IMR-90 (cell line): ENCODE measurements at regions not wholly inside any gene's neighbourhood (a gene's known extent, or its start where the extent isn't known, plus 50 kb on each side); places are given as distances from the start of the nearest gene placed in this dataset.

Experiments used
- ATAC-seq: fragments of 200-7000 bp; cut with Tn5 transposase; 2 replicates; pipeline ENCODE4 v1.9.1; 2020; ENCODE audit warnings: low read depth, mild to moderate bottlenecking, moderate library complexity
- BruUV-seq: library from RNA; stranded (reverse); fragments of 400-500 nt; replicated peaks from 2 replicates; lab custom pipeline; 2021; lab: Mats Ljungman, UMichigan
- CTCF ChIA-PET: fragments of 300-600 bp; formaldehyde crosslinking; extraction: SDS; loops from one replicate; lab custom pipeline; 2021; ENCODE audit warnings: antibody characterized with exemption; lab: Yijun Ruan, JAX
- POLR2A ChIA-PET: fragments of 300-600 bp; sonication (Branson Sonifier 250); formaldehyde crosslinking; loops from one replicate; lab custom pipeline; 2022; ENCODE audit warnings: antibody characterized with exemption; ENCODE audit not compliant: unreplicated experiment; lab: Charles Lee
- DNase-seq: peaks from one replicate; pipeline ENCODE4 v3.0.0; 2013
- H2AFZ ChIP-seq: replicated peaks from 2 replicates; pipeline ENCODE3; 2013; ENCODE audit warnings: low read length, mild to moderate bottlenecking; ENCODE audit not compliant: poor library complexity
- H2AK5ac ChIP-seq: 2 replicates; pipeline ENCODE4 v1.6.1; 2013; ENCODE audit warnings: low read depth, low read length, inconsistent platforms
- H2AK9ac ChIP-seq: replicated peaks from 2 replicates; pipeline ENCODE3; 2013; ENCODE audit warnings: mild to moderate bottlenecking, low read depth, low read length, moderate library complexity; ENCODE audit not compliant: poor library complexity
- H2BK120ac ChIP-seq: 2 replicates; pipeline ENCODE4 v1.6.1; 2013; ENCODE audit warnings: low read depth, low read length, inconsistent platforms
- H2BK15ac ChIP-seq: 3 replicates; pipeline ENCODE4 v1.6.1; 2013; ENCODE audit warnings: low read depth, low read length, inconsistent platforms
- H2BK20ac ChIP-seq: 2 replicates; pipeline ENCODE4 v1.6.1; 2013; ENCODE audit warnings: low read depth, mild to moderate bottlenecking, inconsistent platforms, low read length, moderate library complexity
- H2BK5ac ChIP-seq: 2 replicates; pipeline ENCODE4 v1.6.1; 2013; ENCODE audit warnings: mild to moderate bottlenecking, low read depth, low read length, inconsistent platforms; ENCODE audit not compliant: poor library complexity, severe bottlenecking
- H3K14ac ChIP-seq: replicated peaks from 2 replicates; pipeline ENCODE4 v1.6.1; 2013; ENCODE audit warnings: low read depth, low read length, inconsistent platforms
- H3K18ac ChIP-seq: 2 replicates; pipeline ENCODE4 v1.6.1; 2013; ENCODE audit warnings: low read depth, low read length, control low read depth
- H3K23ac ChIP-seq: 2 replicates; pipeline ENCODE4 v1.6.1; 2013; ENCODE audit warnings: low read depth, low read length, inconsistent platforms
- H3K27ac ChIP-seq: 2 replicates; pipeline ENCODE4 v1.5.1; 2013; ENCODE audit warnings: mild to moderate bottlenecking, control low read depth, low read length; ENCODE audit not compliant: insufficient read depth
- H3K27me3 ChIP-seq: 2 replicates; pipeline ENCODE4 v1.6.1; 2013; ENCODE audit warnings: low read length; ENCODE audit not compliant: control insufficient read depth, insufficient read depth
- H3K36me3 ChIP-seq: 2 replicates; pipeline ENCODE4 v1.6.1; 2013; ENCODE audit warnings: low read length, mixed read lengths; ENCODE audit not compliant: control insufficient read depth, insufficient read depth
- H3K4ac ChIP-seq: 2 replicates; pipeline ENCODE4 v1.6.1; 2013; ENCODE audit warnings: low read depth, low read length, inconsistent platforms
- H3K4me1 ChIP-seq: 2 replicates; pipeline ENCODE4 v1.6.1; 2013; ENCODE audit warnings: low read length, mixed read lengths; ENCODE audit not compliant: control insufficient read depth, insufficient read depth
- H3K4me2 ChIP-seq: 2 replicates; pipeline ENCODE4 v1.6.1; 2013; ENCODE audit warnings: low read depth, mild to moderate bottlenecking, control low read depth, low read length, moderate library complexity
- H3K4me3 ChIP-seq: 2 replicates; pipeline ENCODE4 v1.5.1; 2013; ENCODE audit warnings: low read depth, mild to moderate bottlenecking, control low read depth, low read length, moderate library complexity; ENCODE audit not compliant: insufficient read depth
- H3K56ac ChIP-seq: 2 replicates; pipeline ENCODE4 v1.6.1; 2013; ENCODE audit warnings: low read length, inconsistent platforms; ENCODE audit not compliant: insufficient read depth; ENCODE audit errors: extremely low read depth
- H3K79me1 ChIP-seq, 2 experiments: 2 replicates each; pipeline ENCODE4 v1.6.1; 2013; ENCODE audit warnings: low read length in 2 of 2, inconsistent platforms in 1 of 2, low read depth in 1 of 2
- H3K9ac ChIP-seq: 2 replicates; pipeline ENCODE4 v1.6.1; 2013; ENCODE audit warnings: low read depth, low read length, control low read depth
- H3K9me1 ChIP-seq: 2 replicates; pipeline ENCODE4 v1.6.1; 2013; ENCODE audit warnings: low read length, inconsistent platforms; ENCODE audit not compliant: insufficient read depth
- H3K9me3 ChIP-seq: 2 replicates; pipeline ENCODE4 v1.6.1; 2013; ENCODE audit warnings: low read length; ENCODE audit not compliant: control insufficient read depth, insufficient read depth
- H4K20me1 ChIP-seq: 2 replicates; pipeline ENCODE4 v1.6.1; 2013; ENCODE audit warnings: low read length, inconsistent platforms; ENCODE audit not compliant: insufficient read depth
- H4K5ac ChIP-seq: 2 replicates; pipeline ENCODE4 v1.6.1; 2013; ENCODE audit warnings: mild to moderate bottlenecking, low read depth, low read length, control low read depth
- H4K8ac ChIP-seq, 2 experiments: 2 replicates each; pipeline ENCODE4 v1.6.1; 2013; ENCODE audit warnings: low read depth in 2 of 2, low read length in 2 of 2, control low read depth in 1 of 2, inconsistent platforms in 1 of 2
- H4K91ac ChIP-seq: 2 replicates; pipeline ENCODE4 v1.6.1; 2013; ENCODE audit warnings: low read depth, low read length, inconsistent platforms; ENCODE audit not compliant: insufficient read depth
- BHLHE40 ChIP-seq: fragments of 150-350 bp; IDR thresholded peaks from 2 replicates; pipeline ENCODE4 v1.6.1; 2016; ENCODE audit warnings: mild to moderate bottlenecking, low read depth, low read length
- CEBPB ChIP-seq: IDR thresholded peaks from 2 replicates; pipeline ENCODE4 v1.6.1; 2012; ENCODE audit warnings: low read depth, low read length, improper control_type of control experiment
- MAFK ChIP-seq: IDR thresholded peaks from 2 replicates; pipeline ENCODE4 v1.6.1; 2012; ENCODE audit warnings: low read depth, low read length, improper control_type of control experiment
- MAZ ChIP-seq: IDR thresholded peaks from 2 replicates; pipeline ENCODE4 v1.6.1; 2012; ENCODE audit warnings: low read depth, mild to moderate bottlenecking, low read length, improper control_type of control experiment, moderate library complexity, borderline replicate concordance
- RFX5 ChIP-seq: IDR thresholded peaks from 2 replicates; pipeline ENCODE4 v1.8.0; 2012; ENCODE audit warnings: low read depth, mild to moderate bottlenecking, low read length, moderate library complexity
- SMC3 ChIP-seq: fragments of 150-350 bp; IDR thresholded peaks from 2 replicates; pipeline ENCODE4 v1.6.1; 2016; ENCODE audit warnings: low read depth, mild to moderate bottlenecking, antibody characterized with exemption, low read length, moderate library complexity
- WGBS, 2 experiments: methylation state at CpG; one replicate each; pipeline versions ENCODE4 v1.1.5 to v1.1.7; 2013; ENCODE audit warnings: missing lambda C conversion rate in 2 of 2; ENCODE audit not compliant: insufficient read length in 1 of 2; ENCODE audit errors: extremely low coverage in 2 of 2; 5-methylcytosine and 5-hydroxymethylcytosine counted together
- dilution Hi-C: fragments of 300-500 bp; cut with HindIII; formaldehyde crosslinking; loops from one replicate; pipeline ENCODE4 v1.14.3; 2018; ENCODE audit warnings: low sequenced_read_pairs; ENCODE audit not compliant: unreplicated experiment
- in situ Hi-C: fragments of 300-500 bp; cut with MboI; formaldehyde crosslinking; loops from 3 replicates; pipeline ENCODE4 v1.14.3; 2019; ENCODE audit warnings: low sequenced_read_pairs, inconsistent platforms, mixed read lengths
- intact Hi-C: fragments of 100-400 bp; cut with micrococcal nuclease; formaldehyde crosslinking; loops from 2 replicates; pipeline ENCODE4 v1.10.0; 2022
- TF ChIP-seq, protein P1 (sequence below): fragments of 150-350 bp; IDR thresholded peaks from 2 replicates; pipeline ENCODE4 v1.6.1; 2017; ENCODE audit warnings: mild to moderate bottlenecking, antibody characterized with exemption, low read length, low read depth
- TF ChIP-seq, protein P2 (sequence below): conservative IDR thresholded peaks from 2 replicates; pipeline ENCODE4 v1.5.1; 2012; ENCODE audit warnings: mild to moderate bottlenecking, low read depth, low read length, improper control_type of control experiment
- TF ChIP-seq, protein P3 (sequence below): fragments of 150-350 bp; IDR thresholded peaks from 2 replicates; pipeline ENCODE4 v1.6.1; 2016; ENCODE audit warnings: low read depth, mild to moderate bottlenecking, low read length, moderate library complexity, borderline replicate concordance

DNA sequence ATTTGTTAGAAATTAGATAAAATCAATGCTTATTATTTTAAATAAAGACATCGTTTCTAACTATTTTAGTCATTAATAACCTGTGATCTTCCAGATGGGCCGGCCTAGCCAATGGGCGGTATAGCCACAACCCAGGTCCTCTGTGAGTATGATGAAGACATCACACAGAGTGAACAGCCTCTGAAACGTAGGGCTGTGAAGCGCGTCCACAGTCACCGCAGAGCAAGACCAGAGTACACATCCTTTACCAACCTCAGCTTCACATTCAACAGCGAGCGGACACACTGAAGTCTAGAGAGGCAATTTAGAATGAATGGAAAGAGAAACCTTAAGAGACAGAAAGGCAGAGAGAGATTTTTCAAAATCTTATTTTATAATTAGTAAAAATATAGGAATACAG lies 125.0 kb upstream of the RPS6KA2 start:
- CTCF ChIA-PET: interaction anchor here (0.6 kb wide), 1 partner anchor 112 kb away, joined by 3 read pairs; no protein-coding TSS in a partner anchor
- Histone ChIP-seq H2BK20ac (no peak overlapping the region), H3K56ac (no peak overlapping the region), H3K4ac (no peak overlapping the region), H2BK5ac (no peak overlapping the region), H3K4me3 (no peak overlapping the region), H4K8ac (no peak overlapping the region), H3K4me1 (peaks cover 2% of the 10 kb centered on the region; the same call in 1 of the 2 replicates), H3K14ac (no peak overlapping the region), H3K27me3 (peaks cover 16% of the 10 kb centered on the region), H2AK5ac (no peak overlapping the region), H2BK15ac (no peak overlapping the region), H2BK120ac (no peak overlapping the region), H3K4me2 (no peak overlapping the region), H4K91ac (no peak overlapping the region), H4K20me1 (no peaks in the 10 kb centered on the region), H3K9me3 (no peaks in the 10 kb centered on the region), H3K27ac (no peak overlapping the region), H3K79me1 (no peaks in the 10 kb centered on the region), H2AK9ac (no peak overlapping the region), H2AFZ (no peak overlapping the region), H3K36me3 (no peaks in the 10 kb centered on the region), H3K9me1 (no peaks in the 10 kb centered on the region), H3K18ac (no peak overlapping the region), H3K9ac (no peak overlapping the region), H4K5ac (no peak overlapping the region), H3K23ac (no peak overlapping the region)
- in situ Hi-C loops: no loop called here
- POLR2A ChIA-PET: no interaction called here
- no peak for TF ChIP-seq MAZ
- TF ChIP-seq, protein P1, sequence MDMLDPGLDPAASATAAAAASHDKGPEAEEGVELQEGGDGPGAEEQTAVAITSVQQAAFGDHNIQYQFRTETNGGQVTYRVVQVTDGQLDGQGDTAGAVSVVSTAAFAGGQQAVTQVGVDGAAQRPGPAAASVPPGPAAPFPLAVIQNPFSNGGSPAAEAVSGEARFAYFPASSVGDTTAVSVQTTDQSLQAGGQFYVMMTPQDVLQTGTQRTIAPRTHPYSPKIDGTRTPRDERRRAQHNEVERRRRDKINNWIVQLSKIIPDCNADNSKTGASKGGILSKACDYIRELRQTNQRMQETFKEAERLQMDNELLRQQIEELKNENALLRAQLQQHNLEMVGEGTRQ: no peak
- TF ChIP-seq MAFK: no peak
- TF ChIP-seq, protein P2, sequence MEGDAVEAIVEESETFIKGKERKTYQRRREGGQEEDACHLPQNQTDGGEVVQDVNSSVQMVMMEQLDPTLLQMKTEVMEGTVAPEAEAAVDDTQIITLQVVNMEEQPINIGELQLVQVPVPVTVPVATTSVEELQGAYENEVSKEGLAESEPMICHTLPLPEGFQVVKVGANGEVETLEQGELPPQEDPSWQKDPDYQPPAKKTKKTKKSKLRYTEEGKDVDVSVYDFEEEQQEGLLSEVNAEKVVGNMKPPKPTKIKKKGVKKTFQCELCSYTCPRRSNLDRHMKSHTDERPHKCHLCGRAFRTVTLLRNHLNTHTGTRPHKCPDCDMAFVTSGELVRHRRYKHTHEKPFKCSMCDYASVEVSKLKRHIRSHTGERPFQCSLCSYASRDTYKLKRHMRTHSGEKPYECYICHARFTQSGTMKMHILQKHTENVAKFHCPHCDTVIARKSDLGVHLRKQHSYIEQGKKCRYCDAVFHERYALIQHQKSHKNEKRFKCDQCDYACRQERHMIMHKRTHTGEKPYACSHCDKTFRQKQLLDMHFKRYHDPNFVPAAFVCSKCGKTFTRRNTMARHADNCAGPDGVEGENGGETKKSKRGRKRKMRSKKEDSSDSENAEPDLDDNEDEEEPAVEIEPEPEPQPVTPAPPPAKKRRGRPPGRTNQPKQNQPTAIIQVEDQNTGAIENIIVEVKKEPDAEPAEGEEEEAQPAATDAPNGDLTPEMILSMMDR: no peak
- no peak for TF ChIP-seq SMC3
- TF ChIP-seq, protein P3, sequence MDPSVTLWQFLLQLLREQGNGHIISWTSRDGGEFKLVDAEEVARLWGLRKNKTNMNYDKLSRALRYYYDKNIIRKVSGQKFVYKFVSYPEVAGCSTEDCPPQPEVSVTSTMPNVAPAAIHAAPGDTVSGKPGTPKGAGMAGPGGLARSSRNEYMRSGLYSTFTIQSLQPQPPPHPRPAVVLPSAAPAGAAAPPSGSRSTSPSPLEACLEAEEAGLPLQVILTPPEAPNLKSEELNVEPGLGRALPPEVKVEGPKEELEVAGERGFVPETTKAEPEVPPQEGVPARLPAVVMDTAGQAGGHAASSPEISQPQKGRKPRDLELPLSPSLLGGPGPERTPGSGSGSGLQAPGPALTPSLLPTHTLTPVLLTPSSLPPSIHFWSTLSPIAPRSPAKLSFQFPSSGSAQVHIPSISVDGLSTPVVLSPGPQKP: no peak
- TF ChIP-seq CEBPB: no peak
- no peak for TF ChIP-seq BHLHE40
- TF ChIP-seq RFX5: no peak
- DNase-seq (no peak), ATAC-seq (no peak)
- dilution Hi-C loops: no loop called here
- WGBS, 2 experiments: no CpG with 5 or more reads among the region's 9 CpGs
- intact Hi-C loops: no loop called here
- BruUV-seq: no TSS peak
